GM12891 (cell line): ENCODE measurements at regions not wholly inside any gene's neighbourhood (a gene's known extent, or its start where the extent isn't known, plus 50 kb on each side); places are given as distances from the start of the nearest gene placed in this dataset.

ENCODE experiments used
- PAX5 ChIP-seq: IDR thresholded peaks from 2 replicates; pipeline ENCODE4 v1.6.1; 2011; ENCODE audit warnings: low read length, moderate library complexity, mild to moderate bottlenecking; ENCODE audit not compliant: insufficient read depth, severe bottlenecking
- POLR2A ChIP-seq: IDR thresholded peaks from 2 replicates; pipeline ENCODE4 v1.6.1; 2011; ENCODE audit warnings: low read depth, low read length, control low read depth
- POLR2AphosphoS5 ChIP-seq: IDR thresholded peaks from 2 replicates; pipeline ENCODE4 v1.6.1; 2011; ENCODE audit warnings: low read depth, low read length, control low read depth
- POU2F2 ChIP-seq: IDR thresholded peaks from 2 replicates; pipeline ENCODE4 v1.6.1; 2011; ENCODE audit warnings: low read depth, mild to moderate bottlenecking, control low read depth, low read length, moderate library complexity
- SPI1 ChIP-seq: IDR thresholded peaks from 2 replicates; pipeline ENCODE4 v1.6.1; 2011; ENCODE audit warnings: low read depth, low read length, control low read depth
- TAF1 ChIP-seq: IDR thresholded peaks from 2 replicates; pipeline ENCODE4 v1.6.1; 2011; ENCODE audit warnings: low read depth, low read length, control low read depth

DNA sequence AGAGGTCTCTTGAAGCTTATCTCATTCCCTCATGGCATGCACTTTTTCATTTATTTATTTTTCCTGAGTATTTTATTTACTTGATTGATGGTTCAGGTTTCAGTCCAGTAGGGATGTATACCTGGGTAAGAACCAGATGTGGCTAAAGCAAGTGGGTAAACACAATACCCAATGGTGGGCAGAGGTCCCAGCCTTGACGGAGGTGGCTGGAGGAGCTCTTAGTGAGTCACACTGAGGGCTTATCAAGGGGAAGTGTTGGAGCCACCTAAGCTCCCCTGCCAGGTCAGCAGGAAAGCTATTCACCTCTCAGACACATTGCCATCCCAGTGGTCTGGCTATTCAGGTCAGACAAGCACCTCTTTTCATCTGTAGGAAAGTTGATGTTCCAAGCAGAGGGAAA, 236.2 kb upstream of the MAGEB16 start:
- no peak for TF ChIP-seq POLR2AphosphoS5
- no peak for TF ChIP-seq POLR2A
- TF ChIP-seq PAX5, result no peak
- no peak for TF ChIP-seq TAF1
- no peak for TF ChIP-seq SPI1
- no peak for TF ChIP-seq POU2F2
